Panc1 (cell line): ENCODE measurements at regions not wholly inside any gene's neighbourhood (a gene's known extent, or its start where the extent isn't known, plus 50 kb on each side); places are given as distances from the start of the nearest gene placed in this dataset.

Experiments used
- ATAC-seq: fragments of 200-7000 bp; cut with Tn5 transposase; 2 replicates; pipeline ENCODE4 v1.9.1; 2020; ENCODE audit warnings: mild to moderate bottlenecking, moderate library complexity
- BruUV-seq: library from RNA; stranded (reverse); fragments of 400-500 nt; replicated peaks from 2 replicates; lab custom pipeline; 2021; lab: Mats Ljungman, UMichigan
- CTCF ChIA-PET: fragments of 300-600 bp; sonication (Branson Sonifier 250); formaldehyde crosslinking; loops from one replicate; lab custom pipeline; 2022; ENCODE audit warnings: antibody characterized with exemption; lab: Charles Lee
- POLR2A ChIA-PET: fragments of 300-600 bp; sonication (Branson Sonifier 250); formaldehyde crosslinking; loops from one replicate; lab custom pipeline; 2022; ENCODE audit warnings: antibody characterized with exemption; lab: Charles Lee
- DNase-seq: peaks from one replicate; pipeline ENCODE4 v3.0.0-alpha.2; 2010; ENCODE audit warnings: low read depth, low spot score
- H3K27ac ChIP-seq: 2 replicates; pipeline ENCODE4 v1.5.1; 2011; ENCODE audit warnings: mild to moderate bottlenecking, low read length, inconsistent platforms
- H3K27me3 ChIP-seq: fragments of 200-500 bp; sonication (Bioruptor generic); 2 replicates; pipeline ENCODE4 v1.6.0; 2014; ENCODE audit warnings: low read length, inconsistent platforms; ENCODE audit not compliant: control insufficient read depth, insufficient read depth
- H3K36me3 ChIP-seq: fragments of 200-500 bp; sonication (Bioruptor generic); 2 replicates; pipeline ENCODE4 v1.5.1; 2014; ENCODE audit warnings: inconsistent platforms, mild to moderate bottlenecking, low read length, moderate library complexity; ENCODE audit not compliant: control insufficient read depth, insufficient read depth
- H3K4me1 ChIP-seq: 2 replicates; pipeline ENCODE4 v1.5.1; 2011; ENCODE audit warnings: inconsistent platforms, mild to moderate bottlenecking, low read length, moderate library complexity; ENCODE audit not compliant: control insufficient read depth, insufficient read depth
- H3K4me3 ChIP-seq, 2 experiments: 2 replicates each; pipeline ENCODE4 v1.5.1; 2011 to 2012; ENCODE audit warnings: low read depth in 2 of 2, low read length in 2 of 2, mild to moderate bottlenecking in 2 of 2, inconsistent platforms in 1 of 2, moderate library complexity in 1 of 2
- H3K9me3 ChIP-seq: fragments of 200-500 bp; sonication (Bioruptor generic); 2 replicates; pipeline ENCODE4 v1.5.1; 2014; ENCODE audit warnings: low read depth, mild to moderate bottlenecking, inconsistent platforms, low read length, moderate library complexity; ENCODE audit not compliant: control insufficient read depth, insufficient read depth
- CTCF ChIP-seq: fragments of 450-650 bp; IDR thresholded peaks from 2 replicates; pipeline ENCODE4 v1.5.1; 2017; ENCODE audit warnings: mild to moderate bottlenecking
- POLR2AphosphoS5 ChIP-seq: IDR thresholded peaks from 2 replicates; pipeline ENCODE4 v1.6.1; 2012; ENCODE audit warnings: mild to moderate bottlenecking, low read depth, low read length, moderate library complexity
- REST ChIP-seq, 2 experiments: IDR thresholded peaks; 2 replicates each; pipeline ENCODE4 v1.6.1; 2011 to 2012; ENCODE audit warnings: low read depth in 2 of 2, control low read depth in 1 of 2, low read length in 1 of 2, mild to moderate bottlenecking in 1 of 2, moderate library complexity in 1 of 2; ENCODE audit not compliant: insufficient read depth in 1 of 2
- SIN3A ChIP-seq: IDR thresholded peaks from 2 replicates; pipeline ENCODE4 v1.6.1; 2012; ENCODE audit warnings: low read depth, mild to moderate bottlenecking, low read length, moderate library complexity, borderline replicate concordance; ENCODE audit not compliant: insufficient read depth
- TCF7L2 ChIP-seq: IDR thresholded peaks from 2 replicates; pipeline ENCODE4 v1.6.1; 2011; ENCODE audit warnings: mild to moderate bottlenecking, low read depth, low read length, inconsistent platforms
- in situ Hi-C: cut with HindIII; loops from 2 replicates; pipeline ENCODE4 v1.10.0; 2016; ENCODE audit warnings: low sequenced_read_pairs, low pct_unique_long_range_greater_than_20kb
- intact Hi-C: fragments of 100-400 bp; cut with micrococcal nuclease; formaldehyde crosslinking; loops from one replicate; pipeline ENCODE4 v1.10.0; 2022; ENCODE audit not compliant: unreplicated experiment

DNA sequence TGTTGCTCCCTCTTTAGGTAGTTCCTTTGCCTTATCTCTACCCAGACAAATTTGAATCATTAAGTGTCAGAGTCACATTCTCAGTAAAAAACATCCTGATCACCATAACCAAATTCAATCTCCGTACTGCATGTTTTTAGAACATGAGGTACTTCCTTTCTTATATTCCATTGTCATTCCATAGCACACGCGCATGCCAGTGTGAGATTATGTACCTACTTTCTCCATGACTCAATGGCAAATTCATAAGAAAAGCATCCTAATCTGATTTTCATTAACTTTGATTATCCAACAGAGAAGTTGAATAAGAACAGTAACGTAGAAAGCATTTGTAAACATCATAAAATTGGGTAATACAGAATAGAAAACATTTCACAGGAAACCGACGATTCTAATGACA is 1118.6 kb upstream of the CDH9 start:
- in situ Hi-C loops (no loop called here), intact Hi-C loops (no loop called here)
- Histone ChIP-seq H3K27ac (no peak overlapping the region), H3K4me1 (no peaks in the 10 kb centered on the region), H3K36me3 (no peaks in the 10 kb centered on the region), H3K4me3 (no peak overlapping the region), H3K27me3 (no peaks in the 10 kb centered on the region), H3K9me3 (no peaks in the 10 kb centered on the region)
- DNase-seq (no peak), ATAC-seq (no peak)
- no TSS peak for BruUV-seq
- TF ChIP-seq POLR2AphosphoS5 (no peak), SIN3A (no peak), TCF7L2 (no peak), CTCF (no peak), REST (IDR thresholded peaks at IDR 0.05; ENCODE audit: insufficient read depth in 1 of 2, low read depth in 2 of 2, low read length in 1 of 2) (no peak)
- ChIA-PET POLR2A (no interaction called here), CTCF (no interaction called here)

- BruUV-seq, result no TSS peak
- H3K4me3 ChIP-seq, result no peak overlapping the region
- H3K27ac ChIP-seq, result no peak overlapping the region
- H3K36me3 ChIP-seq, result no peaks in the 10 kb centered on the region
- ATAC-seq (no peak), DNase-seq (no peak)
- H3K27me3 ChIP-seq, result no peaks in the 10 kb centered on the region
- H3K9me3 ChIP-seq, result no peaks in the 10 kb centered on the region
- in situ Hi-C loops, result no loop called here
- intact Hi-C loops, result no loop called here
- no peaks in the 10 kb centered on the region for H3K4me1 ChIP-seq
- ChIA-PET CTCF (no interaction called here), POLR2A (no interaction called here)
- no peak for TF ChIP-seq REST (IDR thresholded peaks at IDR 0.05; ENCODE audit: insufficient read depth in 1 of 2, low read depth in 2 of 2, low read length in 1 of 2)
- TF ChIP-seq SIN3A, result no peak
- no peak for TF ChIP-seq CTCF
- TF ChIP-seq POLR2AphosphoS5, result no peak
- TF ChIP-seq TCF7L2, result no peak
Observed at GRCh38 chr5:28143519-28143918, 1105.1 kb upstream of the CDH9 start.
